GM12873 (cell line): ENCODE measurements at regions not wholly inside any gene's neighbourhood (a gene's known extent, or its start where the extent isn't known, plus 50 kb on each side); places are given as distances from the start of the nearest gene placed in this dataset.

Source experiments
- TF ChIP-seq, protein P1 (sequence below): IDR thresholded peaks from 2 replicates; pipeline ENCODE4 v1.5.1; 2012; ENCODE audit warnings: low read depth, mild to moderate bottlenecking, moderate library complexity, low read length, control low read depth; ENCODE audit not compliant: insufficient read depth; ENCODE audit errors: missing control alignments

DNA sequence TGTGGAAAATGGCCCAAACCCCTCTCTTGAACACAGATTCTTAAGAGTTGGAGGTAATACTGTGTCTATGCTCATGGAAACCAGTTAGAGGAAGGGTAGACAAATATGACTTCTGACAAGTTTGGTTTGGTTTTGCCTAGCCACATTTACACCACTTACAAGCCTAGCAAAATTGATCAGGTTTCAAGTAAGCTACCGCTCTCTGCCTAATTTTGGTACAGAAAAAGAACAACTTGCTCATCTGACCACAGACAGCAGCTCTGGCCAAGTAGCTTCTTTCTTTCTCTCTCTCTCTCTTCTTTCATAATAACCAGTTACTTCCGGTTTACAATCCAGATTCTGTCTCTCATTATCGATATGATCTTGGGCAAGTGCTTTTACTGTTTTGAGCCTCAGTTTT lies 260.0 kb downstream of the GLUD2 start:
- TF ChIP-seq, protein P1, sequence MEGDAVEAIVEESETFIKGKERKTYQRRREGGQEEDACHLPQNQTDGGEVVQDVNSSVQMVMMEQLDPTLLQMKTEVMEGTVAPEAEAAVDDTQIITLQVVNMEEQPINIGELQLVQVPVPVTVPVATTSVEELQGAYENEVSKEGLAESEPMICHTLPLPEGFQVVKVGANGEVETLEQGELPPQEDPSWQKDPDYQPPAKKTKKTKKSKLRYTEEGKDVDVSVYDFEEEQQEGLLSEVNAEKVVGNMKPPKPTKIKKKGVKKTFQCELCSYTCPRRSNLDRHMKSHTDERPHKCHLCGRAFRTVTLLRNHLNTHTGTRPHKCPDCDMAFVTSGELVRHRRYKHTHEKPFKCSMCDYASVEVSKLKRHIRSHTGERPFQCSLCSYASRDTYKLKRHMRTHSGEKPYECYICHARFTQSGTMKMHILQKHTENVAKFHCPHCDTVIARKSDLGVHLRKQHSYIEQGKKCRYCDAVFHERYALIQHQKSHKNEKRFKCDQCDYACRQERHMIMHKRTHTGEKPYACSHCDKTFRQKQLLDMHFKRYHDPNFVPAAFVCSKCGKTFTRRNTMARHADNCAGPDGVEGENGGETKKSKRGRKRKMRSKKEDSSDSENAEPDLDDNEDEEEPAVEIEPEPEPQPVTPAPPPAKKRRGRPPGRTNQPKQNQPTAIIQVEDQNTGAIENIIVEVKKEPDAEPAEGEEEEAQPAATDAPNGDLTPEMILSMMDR: no peak

DNA sequence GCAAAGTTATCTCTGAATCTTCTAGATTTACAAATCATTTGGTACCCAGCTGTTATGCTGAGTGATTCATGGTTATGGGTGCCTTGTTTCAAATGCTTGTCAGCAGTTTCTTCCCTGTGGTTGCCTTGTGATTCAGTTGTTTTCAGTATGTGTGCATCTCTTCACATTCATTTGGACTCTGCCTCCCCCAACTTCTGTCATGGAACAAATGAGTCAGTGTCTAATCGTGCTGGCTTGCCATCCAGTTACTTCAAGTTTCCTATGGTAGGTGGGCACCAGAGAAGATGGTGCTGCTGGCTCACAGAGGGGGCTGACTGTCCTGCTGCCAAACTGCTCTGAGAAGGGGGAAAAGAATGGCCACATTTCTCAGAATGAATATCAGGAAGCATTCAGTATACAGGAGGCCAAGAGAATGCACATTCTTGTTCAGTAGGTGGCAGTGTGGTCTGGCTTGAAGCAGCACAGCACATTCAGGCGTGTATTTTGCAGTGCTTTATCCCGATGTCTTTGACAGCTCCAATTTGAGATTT lies 260.9 kb downstream of the GLUD2 start:
- TF ChIP-seq, protein P1: peak; percentile 66

DNA sequence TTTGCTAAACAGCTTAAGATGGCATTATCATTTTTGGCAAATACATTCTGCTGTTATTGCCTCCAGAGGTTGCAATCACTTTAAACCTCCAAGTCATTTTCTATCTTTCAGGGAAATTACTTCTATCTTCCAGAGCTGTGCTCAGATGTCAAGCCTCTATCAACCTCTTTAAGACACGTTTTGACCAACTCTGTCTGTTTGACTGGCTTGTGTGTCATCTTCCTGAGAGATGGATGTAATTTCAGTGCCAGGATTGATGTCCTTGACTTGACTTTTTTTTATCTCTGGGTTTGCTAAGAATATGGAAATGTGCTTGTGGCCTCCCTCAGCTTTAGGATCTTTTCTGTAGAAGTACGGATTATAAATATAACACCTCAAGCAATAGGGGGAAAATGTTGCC lies 263.4 kb downstream of the GLUD2 start:
- TF ChIP-seq, protein P1: no peak

DNA sequence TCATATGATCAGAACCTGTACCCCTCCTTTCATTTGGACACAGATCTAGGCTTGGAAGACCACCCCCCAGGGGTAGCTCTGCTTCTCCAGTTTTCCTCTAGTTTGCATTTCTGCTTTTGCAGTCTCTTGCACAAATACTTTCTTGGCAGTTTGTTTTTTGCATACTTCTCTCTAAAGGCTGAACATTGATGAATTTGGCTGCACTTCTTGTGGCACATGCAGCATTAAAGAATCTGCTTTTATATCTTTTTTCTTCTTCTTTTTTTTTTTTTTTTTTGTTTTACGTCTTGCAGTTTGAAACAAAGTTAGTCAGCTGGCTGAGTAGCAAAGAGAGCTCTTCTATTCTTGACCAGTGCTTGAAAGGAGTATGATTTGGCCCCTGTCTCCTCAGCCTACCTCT lies 273.0 kb downstream of the GLUD2 start:
- TF ChIP-seq, protein P1: no peak

DNA sequence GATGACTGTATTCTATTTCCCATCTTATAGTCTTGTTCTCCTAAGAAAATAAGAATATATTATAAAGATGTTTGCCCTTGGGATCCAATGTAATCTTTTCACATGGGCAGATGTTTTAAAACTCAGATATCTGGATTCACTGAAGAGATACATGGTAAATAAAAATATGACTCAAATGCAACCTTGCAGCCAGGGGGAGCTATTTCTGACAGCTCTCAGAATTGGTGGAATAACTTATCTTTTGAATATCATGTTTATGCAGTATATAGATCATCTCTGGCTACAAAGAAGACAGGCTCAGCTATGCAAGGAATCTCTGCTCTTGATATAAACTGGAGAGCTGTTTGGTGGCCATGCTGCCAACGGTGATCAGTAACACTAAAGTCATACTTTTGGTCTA lies 274.7 kb downstream of the GLUD2 start:
- TF ChIP-seq, protein P1: peak; percentile 38

DNA sequence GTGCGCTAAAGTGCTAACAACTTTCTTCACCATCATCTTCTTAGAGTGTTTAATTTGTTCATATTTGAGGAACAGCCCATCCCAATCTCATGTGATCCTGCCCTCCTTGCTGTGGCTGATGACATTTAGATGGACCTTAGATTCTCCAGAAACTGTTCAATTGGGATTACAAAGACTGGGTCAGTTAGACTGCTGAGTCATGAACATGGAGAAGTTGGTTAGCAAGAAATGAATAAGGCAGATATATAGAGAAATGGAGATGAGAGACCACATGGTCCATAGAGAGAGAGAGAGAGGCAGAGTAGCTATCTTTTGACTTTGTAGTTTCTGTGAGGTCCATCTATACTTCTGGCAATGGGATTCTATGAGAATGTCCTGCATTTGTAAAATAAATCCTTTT lies 275.9 kb downstream of the GLUD2 start:
- TF ChIP-seq, protein P1: no peak

DNA sequence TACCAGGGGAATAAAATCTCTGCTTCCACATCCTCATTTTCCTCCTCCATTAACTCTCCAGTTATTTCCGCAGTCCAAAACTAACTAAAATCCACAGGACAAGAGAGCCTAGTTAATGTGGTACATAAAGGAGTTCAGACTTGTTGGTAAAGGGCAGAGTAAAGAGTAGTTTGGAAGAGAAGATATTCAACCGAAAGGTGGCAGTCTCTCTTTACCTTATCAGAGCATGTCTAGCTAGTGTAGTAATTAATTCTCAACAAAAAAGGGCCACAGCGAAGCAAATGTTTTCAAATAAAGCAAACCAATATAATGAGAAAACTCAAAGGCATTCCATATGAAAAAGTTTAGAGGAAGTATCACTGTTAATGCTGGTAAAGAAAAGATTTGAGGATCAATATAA lies 286.5 kb downstream of the GLUD2 start:
- TF ChIP-seq, protein P1: peak; percentile 35
